Esophagus muscularis mucosa (tissue), 3 donors: ENCODE measurements at regions not wholly inside any gene's neighbourhood (a gene's known extent, or its start where the extent isn't known, plus 50 kb on each side); places are given as distances from the start of the nearest gene placed in this dataset.

ENCODE experiments used
- CTCF ChIP-seq, 3 experiments: fragments of 200-600 bp in 2 of 3; fragments of 450-650 bp in 1 of 3; sonication (generic) in 2 of 3; IDR thresholded peaks; one replicate each; pipeline ENCODE4 v1.5.1; 2017 to 2019; ENCODE audit warnings: antibody characterized with exemption in 3 of 3, mild to moderate bottlenecking in 2 of 3, moderate library complexity in 1 of 3
- POLR2AphosphoS5 ChIP-seq, 2 donors: sonication (generic); formaldehyde crosslinking; IDR thresholded peaks; one replicate each; pipeline ENCODE4 v1.6.1; 2017; ENCODE audit warnings: antibody characterized with exemption in 2 of 2

GRCh38 chr4:126957556-126957955, 675.2 kb upstream of the INTU start:
- TF ChIP-seq POLR2AphosphoS5 (IDR thresholded peaks at IDR 0.05) (no peak), CTCF (IDR thresholded peaks at IDR 0.05) (no peak)
